Hepatocyte (in vitro differentiated cells): ENCODE measurements at regions not wholly inside any gene's neighbourhood (a gene's known extent, or its start where the extent isn't known, plus 50 kb on each side); places are given as distances from the start of the nearest gene placed in this dataset.

Experiments used
- CTCF ChIP-seq: fragments of 200-600 bp; sonication (generic); IDR thresholded peaks from 2 replicates; pipeline ENCODE4 v1.5.1; 2016; ENCODE audit warnings: antibody characterized with exemption, mild to moderate bottlenecking; ENCODE audit not compliant: poor library complexity
- EZH2 ChIP-seq: fragments of 200-600 bp; sonication (generic); IDR thresholded peaks from 2 replicates; pipeline ENCODE4 v1.6.1; 2016; ENCODE audit warnings: antibody characterized with exemption, mild to moderate bottlenecking, borderline replicate concordance

- TF ChIP-seq CTCF (no peak), EZH2 (no peak)
Observed at GRCh38 chr22:49291169-49291568, 536.5 kb downstream of the BRD1 start.
